Colonic mucosa (tissue), 4 donors: ENCODE measurements at regions not wholly inside any gene's neighbourhood (a gene's known extent, or its start where the extent isn't known, plus 50 kb on each side); places are given as distances from the start of the nearest gene placed in this dataset.

Source experiments
- DNase-seq: peaks from one replicate; pipeline ENCODE4 v3.0.0-alpha.2; 2020
- H3K27ac ChIP-seq: fragments of 200-600 bp; one replicate; pipeline ENCODE4 v1.8.0; 2021
- H3K27me3 ChIP-seq: fragments of 200-600 bp; one replicate; pipeline ENCODE4 v1.8.0; 2021
- H3K36me3 ChIP-seq: fragments of 200-600 bp; one replicate; pipeline ENCODE4 v1.8.0; 2021
- H3K4me1 ChIP-seq: fragments of 200-600 bp; one replicate; pipeline ENCODE4 v1.8.0; 2021; ENCODE audit warnings: mild to moderate bottlenecking
- H3K4me3 ChIP-seq: fragments of 200-600 bp; one replicate; pipeline ENCODE4 v1.8.0; 2021
- H3K9ac ChIP-seq, 2 donors: one replicate each; pipeline ENCODE4 v1.7.0; 2013; ENCODE audit warnings: control low read depth in 2 of 2, low read depth in 2 of 2, low read length in 2 of 2
- H3K9me3 ChIP-seq: fragments of 200-600 bp; one replicate; pipeline ENCODE4 v1.8.0; 2021
- CTCF ChIP-seq: fragments of 200-600 bp; IDR thresholded peaks from one replicate; pipeline ENCODE4 v1.8.0; 2022; ENCODE audit warnings: antibody characterized with exemption, mild to moderate bottlenecking
- intact Hi-C: fragments of 100-400 bp; cut with DNase I; formaldehyde crosslinking; loops from one replicate; pipeline ENCODE4 v1.14.1; 2022
- donor health status: healthy.
- donor health status: DM: no; HTN: no; CAD: no.
- donor health status: DM: no; HTN: no; CAD: no.

GRCh38 chr4:170705907-170706306, 616.2 kb upstream of the AADAT start:
- no peaks in the 10 kb centered on the region for H3K4me1 ChIP-seq
- no peak overlapping the region for H3K4me3 ChIP-seq
- no peaks in the 10 kb centered on the region for H3K9me3 ChIP-seq
- DNase-seq, result no peak
- H3K27me3 ChIP-seq, result no peaks in the 10 kb centered on the region
- intact Hi-C loops, result no loop called here
- TF ChIP-seq CTCF, result no peak
- H3K36me3 ChIP-seq, result no peaks in the 10 kb centered on the region
- no peak overlapping the region for H3K27ac ChIP-seq
- H3K9ac ChIP-seq, result no peak overlapping the region

- no peak for DNase-seq
- no peak overlapping the region for H3K27ac ChIP-seq
- intact Hi-C loops, result no loop called here
- H3K36me3 ChIP-seq, result no peaks in the 10 kb centered on the region
- no peak overlapping the region for H3K4me3 ChIP-seq
- no peak for TF ChIP-seq CTCF
- no peaks in the 10 kb centered on the region for H3K9me3 ChIP-seq
- no peaks in the 10 kb centered on the region for H3K27me3 ChIP-seq
- H3K9ac ChIP-seq, result no peak overlapping the region
- H3K4me1 ChIP-seq, result no peaks in the 10 kb centered on the region
Measured at GRCh38 chr4:170700064-170700463, 610.3 kb upstream of the AADAT start.

GRCh38 chr4:170698334-170698733, 608.6 kb upstream of the AADAT start:
- Histone ChIP-seq H3K9ac (no peak overlapping the region), H3K4me1 (no peaks in the 10 kb centered on the region), H3K27ac (no peak overlapping the region), H3K36me3 (no peaks in the 10 kb centered on the region), H3K4me3 (no peak overlapping the region), H3K27me3 (no peaks in the 10 kb centered on the region), H3K9me3 (no peaks in the 10 kb centered on the region)
- intact Hi-C loops, result no loop called here
- TF ChIP-seq CTCF, result no peak
- DNase-seq, result no peak

- H3K36me3 ChIP-seq, result no peaks in the 10 kb centered on the region
- DNase-seq, result no peak
- no peaks in the 10 kb centered on the region for H3K27me3 ChIP-seq
- no peak for TF ChIP-seq CTCF
- no peaks in the 10 kb centered on the region for H3K9me3 ChIP-seq
- H3K27ac ChIP-seq, result no peak overlapping the region
- no peaks in the 10 kb centered on the region for H3K4me1 ChIP-seq
- intact Hi-C loops, result no loop called here
- no peak overlapping the region for H3K4me3 ChIP-seq
- no peak overlapping the region for H3K9ac ChIP-seq
Measured at GRCh38 chr4:170697845-170698244, 608.1 kb upstream of the AADAT start.

GRCh38 chr4:170697045-170697444, 607.3 kb upstream of the AADAT start:
- H3K36me3 ChIP-seq, result no peaks in the 10 kb centered on the region

More at GRCh38 chr4:170697045-170697444, 607.3 kb upstream of the AADAT start:
- DNase-seq, result no peak
- Histone ChIP-seq H3K27ac (no peak overlapping the region), H3K4me3 (no peak overlapping the region), H3K4me1 (no peaks in the 10 kb centered on the region), H3K9me3 (no peaks in the 10 kb centered on the region), H3K9ac (no peak overlapping the region), H3K27me3 (no peaks in the 10 kb centered on the region)
- TF ChIP-seq CTCF, result no peak
- intact Hi-C loops, result no loop called here
